ENCODE measurements at regions not wholly inside any gene's neighbourhood (a gene's known extent, or its start where the extent isn't known, plus 50 kb on each side); places are given as distances from the start of the nearest gene placed in this dataset.

- TF ChIP-seq CTCF (IDR thresholded peaks at IDR 0.05) (no peak), POLR2A (IDR thresholded peaks at IDR 0.05) (no peak)
Measured at GRCh38 chr9:115657695-115658094, 495.9 kb upstream of the PAPPA start.
